Jurkat, Clone E6-1 (cell line): ENCODE measurements at regions not wholly inside any gene's neighbourhood (a gene's known extent, or its start where the extent isn't known, plus 50 kb on each side); places are given as distances from the start of the nearest gene placed in this dataset.

Experiments
- DNase-seq: peaks from one replicate; pipeline ENCODE4 v3.0.0-alpha.2; 2011; ENCODE audit warnings: low read depth, low spot score
- H3K4me3 ChIP-seq: 2 replicates; pipeline ENCODE4 v1.5.1; 2011; ENCODE audit warnings: mild to moderate bottlenecking, low read length, control low read depth, moderate library complexity

DNA sequence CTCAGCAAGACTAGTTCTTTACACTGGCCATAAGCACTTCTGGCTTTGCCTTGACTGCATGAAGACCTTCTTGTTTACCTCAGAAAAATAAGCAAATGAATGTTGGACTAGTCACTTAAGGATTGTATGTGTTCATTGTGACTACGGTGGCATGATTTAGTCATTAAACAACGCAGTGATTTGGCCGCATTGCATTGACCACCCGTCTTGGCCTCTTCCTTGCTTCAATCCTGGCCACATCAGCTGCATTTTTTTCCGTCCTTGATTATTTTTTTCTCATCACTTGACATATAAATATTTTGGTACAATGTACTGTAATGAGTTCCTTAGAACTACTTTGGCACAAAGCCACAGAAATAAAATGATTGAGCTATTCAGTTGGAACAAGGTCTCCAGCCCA, 656.2 kb downstream of the RAB28 start:
- no peak for DNase-seq
- no peak overlapping the region for H3K4me3 ChIP-seq

DNA sequence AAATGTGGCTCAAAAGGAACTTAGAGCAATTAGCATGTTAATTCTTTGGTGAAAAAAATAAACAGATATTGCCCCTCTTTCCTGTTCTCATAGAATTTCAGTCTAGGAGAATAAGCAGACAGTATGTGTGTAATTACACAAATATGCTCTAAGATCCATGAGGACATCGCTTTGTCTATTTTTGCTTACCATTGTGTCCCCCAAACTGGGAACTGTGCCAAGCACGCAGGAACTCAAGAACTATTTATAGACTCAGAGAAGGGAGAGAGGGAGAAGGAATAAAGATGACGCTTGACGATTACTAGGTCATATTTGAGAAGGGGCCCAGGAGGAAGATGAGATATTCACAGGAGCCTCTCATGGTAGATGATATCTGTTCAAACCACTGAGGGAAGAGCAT, 692.6 kb downstream of the RAB28 start:
- DNase-seq = no peak

DNA sequence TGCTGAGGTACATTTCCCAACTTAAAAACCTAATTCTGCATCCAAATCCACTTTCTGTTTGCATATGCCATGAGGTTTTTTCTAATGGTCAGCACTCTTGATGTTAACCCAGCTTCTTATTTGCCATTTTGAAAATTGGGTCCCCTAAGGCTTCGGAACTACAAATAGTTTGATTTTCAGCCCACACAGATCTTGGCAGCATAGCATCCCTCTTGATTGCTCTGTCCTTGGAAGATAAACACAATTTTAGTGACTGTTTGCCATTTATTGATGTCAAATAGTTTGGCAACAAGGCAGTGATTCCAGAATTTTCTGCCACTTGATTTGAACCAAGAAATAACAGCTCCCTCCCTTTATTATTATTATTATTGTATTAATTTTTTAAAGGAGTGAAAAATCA, 696.9 kb downstream of the RAB28 start:
- DNase-seq = no peak
- no peak overlapping the region for H3K4me3 ChIP-seq

More for the DNA sequence above, 692.6 kb downstream of the RAB28 start:
- H3K4me3 ChIP-seq = no peak overlapping the region

DNA sequence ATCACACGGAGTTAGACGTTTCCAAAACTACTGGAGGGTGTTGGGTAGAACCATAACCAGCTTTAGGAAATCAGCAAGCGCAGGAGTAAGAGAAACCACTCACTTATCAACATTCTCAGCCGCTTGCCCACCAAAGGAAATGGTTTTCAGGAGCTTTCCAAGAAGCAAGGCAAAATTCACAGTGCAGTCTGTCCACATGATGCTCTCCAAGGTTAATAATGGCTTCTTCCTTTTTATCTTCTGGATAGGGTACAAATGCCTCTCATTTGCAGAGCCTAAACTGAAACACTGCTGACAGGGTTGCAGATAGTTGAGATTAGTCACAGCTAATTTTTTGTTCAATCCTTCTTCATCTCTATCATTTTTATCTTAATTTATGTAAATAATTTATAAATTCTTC, 705.4 kb downstream of the RAB28 start:
- DNase-seq = no peak
- H3K4me3 ChIP-seq = no peak overlapping the region

DNA sequence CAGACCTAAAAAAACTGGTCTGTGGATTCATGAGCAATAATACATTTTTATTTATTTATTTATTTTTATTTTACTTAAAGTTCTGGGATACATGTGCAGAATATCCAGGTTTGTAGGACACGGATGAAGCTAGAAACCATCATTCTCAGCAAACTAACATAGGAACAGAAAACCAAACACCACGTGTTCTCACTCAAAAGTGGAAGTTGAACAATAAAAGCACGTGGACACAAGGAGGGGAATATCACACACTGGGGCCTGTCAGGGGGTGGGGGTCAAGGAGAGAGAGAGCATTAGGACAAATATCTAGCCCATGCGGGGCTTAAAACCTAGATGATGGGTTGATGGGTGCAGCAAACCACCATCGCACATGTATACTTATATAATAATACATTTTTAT, 705.9 kb downstream of the RAB28 start:
- H3K4me3 ChIP-seq = no peak overlapping the region
- no peak for DNase-seq

DNA sequence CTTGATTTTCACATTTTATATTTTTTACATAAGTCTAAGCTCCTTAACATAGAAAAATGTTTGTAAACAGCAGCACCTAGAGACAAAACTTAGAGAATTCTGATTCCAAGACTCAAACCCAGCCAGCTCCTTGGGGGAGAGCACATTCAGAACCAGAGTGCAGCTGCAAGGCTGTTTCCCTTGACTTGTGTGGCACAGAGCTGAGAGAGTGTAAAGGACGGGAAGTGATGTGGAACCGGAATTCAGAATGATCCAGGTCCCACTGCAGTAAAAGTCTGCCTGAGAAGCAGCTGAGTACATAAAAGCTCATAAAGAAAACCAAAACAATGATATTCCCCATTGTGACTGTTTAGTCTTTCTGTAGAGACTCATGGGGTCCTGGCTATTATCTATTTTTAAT, 713.8 kb downstream of the RAB28 start:
- DNase-seq = no peak
- H3K4me3 ChIP-seq = no peak overlapping the region

DNA sequence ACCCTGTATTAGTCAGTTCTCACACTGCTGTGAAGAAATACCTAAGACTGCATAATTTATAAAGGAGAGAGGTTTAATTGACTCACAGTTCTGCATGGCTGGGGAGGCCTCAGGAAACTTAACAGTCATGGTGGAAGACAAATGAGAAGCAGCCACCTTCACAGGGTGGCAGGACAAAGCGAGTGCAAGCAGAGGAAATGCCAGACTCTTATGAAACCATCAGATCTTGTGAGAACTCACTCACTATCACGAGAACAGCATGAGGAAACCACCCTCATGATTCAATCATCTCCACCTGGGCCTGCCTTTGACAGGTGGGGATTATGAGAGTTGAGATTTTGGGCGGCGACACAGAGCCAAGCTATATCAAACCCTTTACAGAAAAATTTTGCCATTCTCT, 722.4 kb downstream of the RAB28 start:
- H3K4me3 ChIP-seq = no peak overlapping the region
- no peak for DNase-seq

DNA sequence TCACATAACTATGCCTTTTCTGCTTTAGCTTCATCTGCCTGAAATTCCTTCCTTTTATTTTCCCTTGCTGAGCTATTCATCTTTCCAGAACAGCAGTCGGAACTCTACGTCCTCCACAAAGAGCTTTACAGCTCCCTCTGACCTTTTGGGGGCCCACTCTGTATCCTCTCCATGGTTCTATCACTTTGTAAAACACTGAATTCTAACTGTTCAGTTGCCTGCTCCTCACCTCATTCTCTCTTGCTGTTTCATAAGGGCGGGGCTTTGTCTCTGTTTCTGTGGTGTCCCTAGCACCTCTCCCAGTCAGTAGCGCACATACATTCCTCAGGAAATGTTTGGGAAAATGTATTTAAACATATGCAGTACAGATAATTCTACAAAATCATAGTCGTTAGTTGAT, 737.0 kb downstream of the RAB28 start:
- no peak for DNase-seq
- no peak overlapping the region for H3K4me3 ChIP-seq

DNA sequence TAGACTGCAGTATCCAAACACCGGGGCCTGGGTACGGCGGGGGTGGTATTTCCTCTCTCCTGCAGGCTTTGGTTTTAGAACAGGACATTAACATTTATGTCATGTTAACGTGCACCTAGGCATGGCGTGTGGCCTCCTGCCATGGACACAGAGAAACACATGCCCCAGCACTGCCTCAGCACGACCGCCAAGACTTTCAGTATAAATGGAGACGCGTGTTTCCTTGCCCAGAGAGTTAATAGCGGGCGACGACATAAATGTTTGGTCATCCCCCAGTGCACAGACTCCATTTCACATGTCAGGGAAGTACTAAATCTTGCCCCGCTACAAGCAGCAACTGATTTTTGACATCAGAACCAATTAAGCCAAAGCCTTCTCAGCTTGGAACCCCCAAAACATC, 737.9 kb downstream of the RAB28 start:
- DNase-seq = no peak
- no peak overlapping the region for H3K4me3 ChIP-seq

DNA sequence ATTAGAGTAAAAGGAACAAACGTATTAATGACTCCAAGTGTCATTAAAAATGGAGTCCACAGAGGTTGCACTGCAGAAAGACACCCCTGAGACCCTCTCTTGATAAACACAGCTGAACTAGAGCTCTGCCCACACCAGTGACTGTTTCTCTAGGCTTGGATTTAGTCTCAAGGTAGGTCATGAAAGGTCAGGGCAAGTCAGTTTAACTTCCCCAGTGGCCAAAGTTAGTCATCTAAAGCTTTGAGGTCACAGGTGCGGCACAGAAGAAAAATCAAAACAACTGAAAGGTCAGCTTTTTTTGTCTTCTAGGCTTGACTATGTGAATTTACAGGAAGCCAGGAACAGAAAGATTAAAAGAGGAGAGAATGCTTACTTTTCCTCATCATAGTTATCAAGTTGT, 749.6 kb downstream of the RAB28 start:
- DNase-seq = no peak
- H3K4me3 ChIP-seq = no peak overlapping the region

DNA sequence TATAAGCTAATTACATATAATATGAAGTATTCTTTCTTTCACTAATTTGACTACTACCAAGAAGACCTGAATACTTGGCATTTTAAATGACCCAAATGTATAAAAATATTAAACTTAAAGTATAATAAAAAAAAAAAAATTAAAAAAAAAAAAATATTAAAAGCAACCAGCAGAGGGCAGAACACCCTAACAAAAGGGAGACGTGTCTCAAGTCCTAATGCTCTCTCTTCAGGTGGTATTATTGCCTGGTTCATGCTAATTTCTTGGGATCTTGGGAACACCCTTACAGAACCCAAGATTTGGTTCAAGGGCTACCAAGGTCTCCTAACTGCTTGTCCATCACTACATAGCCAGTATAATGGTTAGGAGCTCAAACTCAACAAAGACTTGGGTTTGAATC, 754.8 kb downstream of the RAB28 start:
- H3K4me3 ChIP-seq = no peak overlapping the region
- DNase-seq = peak; percentile 15

DNA sequence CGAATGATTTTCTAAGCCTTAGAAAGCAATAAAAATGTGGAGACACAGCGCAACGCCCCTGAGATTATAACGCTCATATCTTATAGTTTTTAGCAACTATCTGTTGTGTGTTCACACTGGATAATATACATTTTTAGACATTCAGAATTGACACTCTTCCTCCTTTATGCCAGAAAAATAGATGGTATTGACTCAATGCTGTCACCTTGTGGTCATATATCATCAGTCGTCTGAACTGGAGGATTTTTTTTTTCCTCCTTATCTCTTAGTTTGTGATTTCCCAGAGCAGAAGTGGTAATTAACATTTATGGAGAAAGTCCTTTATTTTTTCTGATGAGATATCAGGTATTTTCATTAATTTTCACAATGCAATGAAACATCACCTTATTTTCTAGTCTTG, 759.6 kb downstream of the RAB28 start:
- DNase-seq = peak; percentile 3
- H3K4me3 ChIP-seq = no peak overlapping the region

DNA sequence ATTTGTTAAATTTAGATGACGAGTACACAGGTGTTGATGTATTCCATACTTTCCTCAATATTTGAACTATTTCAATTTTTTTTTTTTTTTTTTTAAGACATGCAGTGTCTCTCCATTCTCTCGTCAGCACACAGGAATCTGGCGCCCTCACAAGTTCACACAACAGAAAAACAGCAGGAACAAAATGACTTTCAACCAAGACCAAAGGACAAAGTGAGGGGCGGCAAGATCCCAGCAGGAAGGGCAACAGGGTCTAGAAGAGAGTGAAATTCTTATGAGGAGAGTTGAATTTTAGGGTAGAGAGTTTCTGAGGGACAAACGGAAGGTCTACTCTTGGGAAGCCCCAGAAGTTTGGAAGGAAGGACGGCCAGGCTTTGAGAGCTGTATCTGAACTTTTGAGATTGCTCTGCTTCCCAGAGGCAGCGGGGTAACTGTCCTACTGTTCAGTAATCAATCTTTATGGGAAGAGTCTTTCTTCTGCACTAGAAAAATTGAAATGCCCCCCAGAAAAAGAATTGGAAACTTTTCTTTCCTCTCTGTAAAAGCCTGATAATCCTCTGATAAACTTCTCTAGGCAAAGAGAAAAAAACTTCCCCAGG, 760.2 kb downstream of the RAB28 start:
- no peak overlapping the region for H3K4me3 ChIP-seq
- DNase-seq = no peak

DNA sequence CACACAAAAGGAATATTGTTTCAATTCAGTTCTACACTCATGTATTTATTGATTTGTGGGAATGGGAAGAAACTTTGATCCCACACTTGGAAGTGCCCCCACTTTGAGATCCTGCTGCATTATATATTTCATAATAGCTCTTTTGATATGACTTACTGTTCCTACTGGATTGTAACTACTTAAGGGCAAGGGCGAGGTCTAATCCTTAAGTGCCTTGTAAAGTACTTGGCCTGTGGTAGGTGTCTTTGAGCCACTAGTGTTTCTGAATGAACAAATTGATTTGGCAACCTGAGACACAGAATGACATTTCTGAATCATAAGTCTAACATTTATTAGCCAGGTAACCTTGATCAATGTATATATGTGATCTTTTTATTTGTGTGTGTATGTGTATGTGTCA, 767.2 kb downstream of the RAB28 start:
- DNase-seq = no peak
- no peak overlapping the region for H3K4me3 ChIP-seq

DNA sequence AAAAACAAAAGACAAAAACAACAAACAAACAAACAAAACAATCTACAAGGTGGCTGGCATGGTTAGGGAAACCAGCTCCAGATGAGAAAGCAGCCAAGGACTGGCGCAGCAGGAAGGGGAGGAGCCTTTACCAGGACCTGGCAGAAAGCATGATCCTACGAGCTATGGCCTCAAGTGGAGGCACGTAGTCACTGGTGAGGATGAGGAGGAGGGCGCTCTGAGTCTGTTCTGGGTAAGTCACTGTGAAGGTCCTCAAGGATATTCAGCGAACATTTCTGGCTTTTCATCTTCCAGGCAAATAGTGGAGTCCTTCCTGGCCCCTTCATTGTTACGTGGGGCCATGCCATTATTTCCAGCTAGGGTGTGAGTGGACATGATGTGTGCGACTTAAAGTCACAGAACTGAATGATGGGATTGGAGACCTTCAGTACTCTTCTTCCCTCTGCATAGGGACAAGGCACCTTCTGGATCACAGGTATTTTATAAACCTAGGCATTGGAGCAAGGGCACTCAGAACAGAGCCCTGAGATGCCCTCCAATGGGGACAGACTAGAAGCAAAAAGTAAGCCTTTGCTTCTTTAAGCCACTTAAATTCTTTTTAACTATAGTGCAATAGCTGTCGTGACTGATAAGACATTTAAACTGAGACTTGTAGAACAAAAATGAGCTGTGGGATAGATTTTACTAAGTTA, 771.3 kb downstream of the RAB28 start:
- DNase-seq = no peak
- no peak overlapping the region for H3K4me3 ChIP-seq

DNA sequence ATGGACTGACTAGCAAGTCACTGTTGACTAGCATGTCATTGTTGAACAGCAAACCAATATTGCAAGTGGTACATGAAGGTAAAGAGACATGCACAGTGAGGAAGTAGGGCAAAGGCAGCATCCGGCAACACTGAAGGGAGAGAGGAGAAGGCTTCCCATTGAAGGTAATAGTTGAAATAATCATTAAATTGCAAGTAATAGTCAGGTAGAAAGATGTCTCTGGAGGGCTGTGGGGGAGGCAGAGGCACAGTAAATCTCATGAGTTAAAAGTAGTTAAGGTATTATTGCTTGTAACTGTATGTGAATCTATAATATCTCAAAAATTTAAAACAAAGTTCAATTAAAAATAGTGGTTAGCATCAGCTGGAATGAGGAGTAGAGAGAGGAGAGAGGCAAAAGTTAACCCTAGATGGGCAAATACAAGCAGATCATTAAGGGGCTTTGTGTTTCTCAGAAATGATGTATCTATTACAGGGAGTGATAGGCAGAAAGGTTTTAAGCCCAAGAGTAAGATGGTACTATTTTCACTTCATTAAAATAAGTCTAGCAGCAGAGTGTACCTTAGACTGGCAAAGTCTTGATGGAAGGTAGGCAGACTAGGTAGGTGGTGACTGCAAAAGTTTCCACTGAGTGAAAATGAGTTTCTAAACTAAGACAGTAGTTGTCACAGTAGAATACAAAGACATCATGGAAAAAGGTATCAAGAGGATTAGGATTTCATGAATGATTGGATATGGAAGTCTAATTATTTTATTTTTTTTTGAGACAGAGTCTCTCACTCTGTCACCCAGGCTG, 776.6 kb downstream of the RAB28 start:
- no peak for DNase-seq
- no peak overlapping the region for H3K4me3 ChIP-seq

DNA sequence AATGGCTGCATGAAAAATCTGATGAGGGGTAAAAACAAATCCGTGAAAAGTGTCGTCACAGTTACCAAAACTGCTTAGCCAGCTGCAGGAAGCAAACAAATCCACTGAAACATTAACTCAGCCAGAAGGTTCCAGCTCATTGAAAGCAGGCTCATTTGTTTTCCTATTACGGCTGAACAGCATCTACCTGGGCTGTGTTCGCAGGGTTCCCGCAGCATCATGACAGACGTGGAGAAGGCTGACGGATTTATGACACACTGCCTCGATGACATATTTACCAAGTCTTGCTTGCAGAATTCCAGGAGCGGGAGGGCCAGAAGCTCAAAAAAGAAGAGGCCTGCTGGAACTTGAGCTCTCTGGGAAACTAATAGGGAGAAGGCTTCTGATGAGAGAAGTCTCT, 781.1 kb downstream of the RAB28 start:
- H3K4me3 ChIP-seq = no peak overlapping the region
- no peak for DNase-seq

DNA sequence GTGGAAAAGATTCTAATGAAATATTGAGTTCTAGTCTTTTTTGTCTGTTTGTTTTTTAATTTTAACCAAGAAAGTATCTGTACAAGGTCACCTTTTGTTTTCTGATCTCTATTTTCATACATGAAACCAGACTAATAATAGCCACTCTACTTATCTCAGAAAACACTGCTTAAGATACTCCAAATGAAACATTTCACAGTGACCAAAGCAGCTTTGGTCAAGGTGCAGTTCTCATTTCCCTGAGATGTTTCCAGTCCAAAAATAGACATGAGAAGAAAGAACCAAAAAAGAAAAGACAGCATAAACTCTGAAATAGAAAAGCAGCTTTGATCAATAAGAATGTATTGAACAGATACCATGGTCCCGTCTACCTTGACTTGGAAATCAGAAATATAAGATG, 782.8 kb downstream of the RAB28 start:
- H3K4me3 ChIP-seq = no peak overlapping the region
- DNase-seq = no peak

DNA sequence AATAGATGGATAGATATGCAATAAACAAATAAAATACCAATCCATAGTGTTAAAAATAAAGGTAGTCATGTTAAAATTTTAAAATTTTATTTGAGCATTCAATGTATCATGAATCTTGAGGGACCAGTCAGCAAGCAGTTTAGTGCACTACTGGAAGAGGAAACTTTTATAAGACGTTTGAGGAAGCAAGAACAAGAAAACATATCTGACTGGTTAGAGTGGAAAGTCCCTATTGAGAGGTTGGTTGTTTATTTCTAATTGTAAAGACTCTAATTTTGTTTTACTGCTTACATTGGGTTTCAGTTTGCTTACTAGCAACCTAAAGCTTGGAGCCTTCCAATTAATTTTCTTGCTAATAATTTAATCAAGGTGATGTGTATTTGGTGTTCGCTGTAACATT, 786.2 kb downstream of the RAB28 start:
- no peak for DNase-seq
- H3K4me3 ChIP-seq = no peak overlapping the region

DNA sequence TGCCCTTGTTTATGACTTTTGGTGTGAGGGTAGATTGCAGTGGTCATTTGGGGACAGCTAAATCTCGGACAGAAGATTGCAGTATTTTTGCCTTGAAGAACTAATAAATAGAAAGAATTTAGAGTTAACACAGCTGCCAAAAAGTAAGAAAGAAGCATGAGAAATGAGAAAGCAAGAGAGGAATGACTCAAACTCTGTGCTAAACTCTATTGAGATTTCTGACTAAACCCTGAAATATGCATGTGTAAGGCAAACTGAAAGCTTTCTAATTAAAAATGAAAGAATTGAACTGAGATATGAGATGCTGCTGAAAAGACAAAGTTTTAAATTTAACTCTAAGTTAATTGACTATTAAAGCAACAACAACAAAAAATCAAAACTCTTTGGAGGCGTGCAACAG, 791.3 kb downstream of the RAB28 start:
- no peak for DNase-seq
- no peak overlapping the region for H3K4me3 ChIP-seq

DNA sequence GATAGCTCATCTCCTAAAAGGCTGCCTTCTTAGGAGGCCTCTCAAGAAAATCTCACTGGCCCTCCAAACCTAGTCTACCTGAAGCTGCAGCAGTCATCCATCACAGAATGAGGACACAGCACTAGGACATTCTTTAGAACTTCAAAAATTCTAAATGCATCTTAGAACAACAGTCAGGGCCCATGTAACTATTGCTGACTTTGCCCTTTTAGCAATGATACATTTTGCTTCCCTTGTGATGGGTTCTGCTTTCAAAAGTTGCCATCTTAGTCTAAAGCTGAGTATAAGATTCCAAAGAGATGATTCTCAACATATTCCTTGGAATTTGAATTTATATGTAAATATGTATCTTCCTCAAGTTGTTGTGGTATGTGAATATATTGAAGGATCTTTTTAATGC, 793.0 kb downstream of the RAB28 start:
- DNase-seq = no peak
- H3K4me3 ChIP-seq = no peak overlapping the region
